AG08396 (cell line): ENCODE measurements at regions not wholly inside any gene's neighbourhood (a gene's known extent, or its start where the extent isn't known, plus 50 kb on each side); places are given as distances from the start of the nearest gene placed in this dataset.

Experiments
- DNase-seq: peaks from one replicate; pipeline ENCODE4 v3.0.0; 2012; ENCODE audit warnings: low spot score, mixed read lengths

DNA sequence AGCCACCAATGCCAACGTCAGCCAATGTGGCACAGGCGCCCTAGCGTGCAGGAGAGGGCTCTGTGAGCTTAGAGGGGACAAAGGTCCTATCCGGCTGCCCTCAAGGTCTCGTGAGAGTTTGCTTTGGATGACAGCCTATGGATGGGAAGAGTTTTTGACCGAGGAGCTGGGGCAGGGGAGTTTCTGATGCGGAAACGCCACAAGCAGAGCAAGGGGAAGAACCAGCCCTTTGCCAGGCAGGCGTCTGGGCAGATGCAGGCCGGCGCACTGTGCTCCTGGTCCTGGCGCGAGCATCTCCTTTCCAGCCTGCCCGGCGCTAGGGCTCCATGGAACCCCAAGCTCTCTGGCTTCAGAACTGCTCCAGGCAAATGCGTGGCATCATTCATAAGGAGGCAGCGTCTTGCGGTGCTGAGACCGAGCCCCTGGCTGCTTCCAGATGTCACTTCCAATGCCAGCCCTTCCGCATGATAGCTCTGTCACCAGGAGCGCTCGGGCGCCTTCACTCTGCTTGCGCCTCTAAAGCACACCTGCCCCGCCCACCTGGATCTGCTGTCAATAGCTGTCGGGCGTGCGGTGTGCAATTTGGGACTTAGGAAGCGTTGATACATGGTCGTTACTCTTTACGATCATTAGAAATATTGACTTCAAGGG is 374.9 kb upstream of the IRX1 start:
- DNase-seq, result no peak

DNA sequence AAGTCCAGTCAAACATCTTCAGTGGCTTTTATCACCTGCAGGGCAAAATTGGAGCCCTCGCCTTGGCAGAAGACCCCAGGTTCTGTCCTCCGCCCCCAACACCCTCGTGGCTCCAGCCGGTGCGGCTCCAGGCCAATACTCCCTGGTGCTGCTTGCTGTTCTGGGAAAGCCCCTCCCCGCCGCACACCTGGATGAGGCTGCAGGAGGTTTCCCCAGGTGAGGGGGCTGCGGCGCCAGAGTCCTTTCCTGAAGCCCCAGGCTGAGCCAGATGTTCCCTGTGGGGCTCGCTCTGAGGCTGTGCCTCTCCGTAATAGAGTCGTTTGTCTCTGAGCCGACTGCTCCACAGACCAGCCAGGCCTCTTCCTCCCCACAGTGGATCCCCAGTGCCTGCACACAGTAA is 375.4 kb upstream of the IRX1 start:
- DNase-seq, result no peak

DNA sequence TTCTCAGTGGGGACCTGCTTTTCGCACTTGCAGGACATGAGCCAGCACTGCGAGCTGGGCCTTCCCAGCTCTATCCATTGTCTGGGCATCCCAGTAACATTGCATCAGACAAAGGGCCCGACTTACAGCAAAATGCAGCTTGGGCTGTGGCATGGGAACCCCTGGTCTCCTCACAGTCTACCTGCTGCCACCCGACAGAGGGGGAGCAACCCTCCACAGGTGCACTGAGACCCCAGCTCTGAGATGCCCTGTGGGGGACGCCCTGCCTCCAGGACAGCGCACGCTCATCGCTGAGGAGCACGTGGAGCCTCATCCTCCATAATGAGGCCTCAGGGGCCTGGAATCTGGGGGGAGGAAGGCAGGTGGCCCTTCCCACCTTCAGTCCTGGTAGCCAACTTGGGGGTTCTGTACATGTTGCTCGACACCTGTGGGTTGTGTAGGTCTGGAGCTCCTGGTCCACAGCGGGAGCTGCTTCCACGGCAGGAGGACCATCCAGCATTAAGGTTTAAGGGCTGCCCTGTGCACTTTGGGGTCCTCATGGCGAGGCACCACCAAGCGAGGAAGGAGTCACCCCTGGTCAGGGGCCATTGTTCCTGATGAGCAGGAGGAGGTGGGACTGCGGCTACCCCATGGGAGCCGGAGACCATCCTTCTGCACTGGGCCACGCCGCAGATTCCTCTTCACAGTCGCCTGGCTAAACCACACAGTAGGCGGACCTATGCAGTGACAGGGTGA is 376.5 kb upstream of the IRX1 start:
- DNase-seq, result no peak

DNA sequence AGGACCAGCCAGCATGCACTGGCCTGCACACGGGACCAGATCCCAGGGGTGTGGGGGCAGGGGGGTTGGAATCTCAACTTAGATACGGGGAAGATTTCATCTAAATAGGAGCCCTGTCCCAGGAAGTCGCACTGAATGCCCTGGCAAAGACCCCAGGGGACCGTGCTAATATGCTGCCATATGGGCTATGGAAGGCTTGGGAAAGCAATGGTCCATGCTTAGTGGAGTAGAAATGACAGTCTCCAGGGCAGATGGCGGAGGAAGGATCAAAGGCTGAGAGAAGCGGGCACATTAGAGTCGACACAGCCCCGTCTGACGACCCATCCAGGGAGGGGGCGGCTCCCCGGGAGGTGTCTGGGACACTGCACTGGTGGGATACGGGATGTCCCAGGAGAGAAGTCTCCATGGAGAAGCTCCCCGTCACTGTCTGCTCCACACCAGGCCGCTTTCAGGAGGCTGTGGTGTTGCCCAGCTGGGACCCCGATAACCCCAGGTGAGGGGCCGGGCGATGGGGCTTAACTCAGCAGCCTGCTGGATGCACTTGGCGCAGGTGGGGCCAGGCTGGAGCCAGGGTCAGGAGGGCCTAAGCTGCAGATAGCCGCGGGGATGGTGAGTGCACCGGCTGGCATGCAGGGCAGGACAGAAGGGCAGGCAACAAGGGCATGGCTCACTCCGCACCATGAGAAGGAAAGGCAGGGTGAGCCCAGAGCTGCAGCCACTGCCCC is 377.7 kb upstream of the IRX1 start:
- DNase-seq, result no peak

DNA sequence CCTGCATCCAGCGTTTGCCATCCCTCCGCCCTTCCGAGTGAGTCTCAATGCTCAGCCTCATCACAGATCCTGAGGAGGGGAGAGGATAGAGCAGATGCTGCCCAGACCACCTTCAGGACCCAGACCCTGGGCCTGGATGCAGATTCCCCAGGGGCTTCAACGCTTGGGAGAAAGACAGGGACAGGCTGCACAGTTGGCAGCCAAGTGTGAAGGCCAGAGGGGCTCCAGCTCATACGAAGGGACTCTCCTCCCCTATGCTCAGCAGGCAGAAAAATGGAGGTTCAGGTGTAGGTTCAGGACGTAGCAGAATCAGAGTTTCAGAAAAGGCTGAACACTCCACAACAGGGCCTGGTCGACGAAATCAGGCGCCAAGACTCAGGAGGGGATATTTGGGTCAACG is 378.5 kb upstream of the IRX1 start:
- no peak for DNase-seq

DNA sequence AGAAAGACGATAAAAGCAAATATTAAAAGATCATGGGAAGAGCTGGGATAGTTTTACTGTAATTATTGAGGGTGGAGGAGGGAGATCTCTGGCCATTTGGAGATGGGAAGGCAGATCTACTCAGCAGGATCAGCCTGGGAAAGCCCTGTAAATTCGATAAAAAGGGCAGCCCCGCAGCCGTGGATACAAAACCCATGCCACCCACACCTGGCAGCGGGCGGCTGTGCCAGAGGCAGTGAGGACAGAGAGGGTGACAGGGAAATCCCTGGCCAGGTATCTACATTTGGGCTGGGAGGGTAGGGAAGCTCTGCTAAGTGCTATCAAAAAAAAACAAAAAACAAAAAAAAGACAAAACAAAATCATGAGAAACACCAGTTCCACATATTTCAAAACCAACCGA is 379.2 kb upstream of the IRX1 start:
- DNase-seq, result no peak

DNA sequence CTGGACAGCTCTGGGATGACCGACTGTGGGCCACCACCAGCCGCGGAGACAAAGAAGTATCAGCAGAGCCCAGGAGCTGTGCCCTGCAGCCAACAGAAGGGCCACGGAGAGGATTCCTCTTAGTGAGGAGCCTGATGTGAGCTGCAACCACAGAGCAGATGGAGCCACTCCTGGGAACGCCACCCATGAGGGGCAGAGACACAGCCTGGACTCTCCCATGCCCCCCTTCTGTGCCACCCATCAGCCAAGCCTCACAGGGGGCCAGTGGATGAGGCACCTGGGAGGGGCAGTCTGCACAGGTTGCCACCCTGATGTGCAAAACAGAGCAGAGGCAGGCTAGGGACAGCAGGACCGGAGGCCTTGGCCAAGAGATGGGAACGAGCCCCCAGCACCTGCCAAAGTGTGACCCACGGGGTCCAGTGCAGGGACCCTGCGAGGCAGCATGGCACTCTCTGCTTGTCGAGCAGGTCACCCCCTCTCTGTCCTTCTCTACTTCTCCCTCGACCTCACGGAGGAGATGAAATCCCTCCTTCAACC is 380.7 kb upstream of the IRX1 start:
- no peak for DNase-seq

DNA sequence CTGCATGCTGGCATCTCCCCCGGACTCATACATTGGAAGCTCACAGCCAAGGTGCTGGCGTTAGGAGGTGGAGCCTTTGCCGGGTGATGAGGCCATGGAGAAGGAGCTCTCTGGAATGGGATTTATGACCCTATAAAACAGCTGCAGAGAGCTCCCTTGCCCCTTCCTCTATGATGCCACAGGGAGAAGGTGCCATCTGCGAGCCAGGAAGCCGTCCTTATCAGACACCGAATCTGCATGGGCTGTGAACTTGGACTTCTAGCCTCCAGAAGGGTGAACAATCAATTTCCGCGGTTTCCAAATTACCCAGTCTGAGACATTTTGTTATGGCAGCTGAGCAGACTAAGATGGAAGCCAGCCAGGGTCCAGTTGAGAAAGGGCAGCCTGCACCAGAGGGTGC is 381.2 kb upstream of the IRX1 start:
- no peak for DNase-seq

DNA sequence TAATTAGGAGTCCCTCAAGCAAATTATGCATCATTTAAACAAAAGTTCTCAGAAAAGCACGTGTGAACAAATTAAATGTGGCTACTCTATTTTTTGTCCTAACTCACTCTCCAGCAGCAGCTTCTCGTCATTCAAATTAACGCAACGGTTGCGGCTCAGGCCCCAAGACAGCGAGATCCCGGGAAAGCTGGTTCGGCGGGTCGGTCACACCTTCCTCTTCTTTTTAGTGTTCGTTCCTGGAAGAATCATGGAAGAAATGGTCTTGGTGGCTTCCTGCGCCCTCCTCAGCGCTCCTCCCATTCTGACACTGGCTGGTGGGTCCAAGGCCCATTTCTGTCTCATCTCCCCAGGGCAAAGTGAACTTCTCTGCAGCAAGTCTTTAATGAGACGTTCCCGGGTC is 382.8 kb upstream of the IRX1 start:
- no peak for DNase-seq

DNA sequence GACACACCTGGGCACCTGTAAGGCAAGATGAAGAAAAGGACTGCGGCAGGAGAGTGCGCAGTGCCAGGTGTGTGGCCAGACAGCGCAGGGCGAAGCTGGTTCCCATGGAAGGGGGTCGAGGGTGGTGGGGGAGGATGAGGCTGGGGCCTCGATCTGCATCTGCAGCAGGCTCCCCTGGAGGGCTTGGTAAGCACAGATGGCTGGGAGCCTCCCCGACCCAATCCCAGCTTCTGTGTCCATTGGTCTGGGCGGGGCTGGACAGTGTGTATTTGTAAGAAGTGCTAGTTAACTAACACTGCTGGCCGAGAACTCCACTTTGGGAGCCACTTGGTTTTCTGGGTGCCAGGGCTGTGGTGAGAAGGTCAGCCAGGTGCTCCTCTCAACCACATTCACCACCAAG is 385.1 kb upstream of the IRX1 start:
- no peak for DNase-seq

DNA sequence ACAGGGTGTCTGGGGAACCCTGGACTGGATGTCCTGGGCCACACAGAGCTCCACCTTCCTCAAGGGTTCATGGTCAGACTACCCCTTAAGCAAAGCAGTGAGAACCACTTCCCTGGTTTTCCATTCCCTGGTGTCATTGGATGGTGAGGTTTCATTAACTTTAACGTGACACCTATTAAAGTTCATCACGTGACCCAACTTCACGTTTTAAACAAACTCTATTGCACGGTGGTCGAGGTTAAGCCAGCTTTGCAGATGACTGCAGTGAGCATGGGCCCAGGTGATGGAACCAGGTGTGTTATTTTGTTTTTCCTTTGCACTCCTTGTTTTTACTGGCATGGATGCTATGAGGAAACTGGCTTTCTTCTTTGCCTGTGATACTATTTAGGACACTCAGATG is 385.7 kb upstream of the IRX1 start:
- DNase-seq, result no peak

DNA sequence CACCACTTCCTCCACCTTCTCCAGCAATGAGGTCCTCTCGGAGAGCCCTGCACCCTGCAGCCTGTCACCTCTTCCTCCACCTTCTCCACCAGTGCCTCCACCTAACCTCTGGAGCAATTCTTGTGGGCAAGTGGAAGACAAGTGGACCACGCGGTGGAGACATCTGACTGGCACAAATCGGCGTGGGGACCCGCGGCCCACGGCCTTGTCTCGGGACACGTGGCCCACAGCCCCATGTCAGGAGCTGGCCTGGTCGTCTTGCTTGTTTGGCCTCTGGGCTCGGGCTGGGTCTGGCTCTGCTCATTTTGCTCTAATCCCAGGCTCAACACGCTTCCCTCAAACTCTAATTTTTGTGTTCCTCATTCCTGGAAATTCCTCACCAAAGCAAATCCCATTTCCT is 393.1 kb upstream of the IRX1 start:
- no peak for DNase-seq

DNA sequence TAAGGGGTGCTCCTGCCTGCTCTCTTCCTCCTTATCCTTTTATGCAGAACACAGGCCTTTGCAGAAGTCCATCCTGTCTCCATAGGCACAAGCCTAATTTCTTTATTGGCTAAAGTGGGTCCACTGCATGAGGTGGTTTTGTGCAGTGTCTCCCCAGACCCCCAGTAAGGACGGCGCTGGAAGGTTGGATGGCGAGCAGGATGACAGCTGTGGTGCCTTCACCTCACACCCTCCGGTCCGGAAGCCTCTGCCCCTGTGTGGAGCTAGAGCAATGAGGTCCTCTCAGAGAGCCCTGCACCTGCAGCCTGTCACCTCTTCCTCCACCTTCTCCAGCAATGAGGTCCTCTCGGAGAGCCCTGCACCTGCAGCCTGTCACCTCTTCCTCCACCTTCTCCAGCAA is 393.7 kb upstream of the IRX1 start:
- DNase-seq, result no peak

DNA sequence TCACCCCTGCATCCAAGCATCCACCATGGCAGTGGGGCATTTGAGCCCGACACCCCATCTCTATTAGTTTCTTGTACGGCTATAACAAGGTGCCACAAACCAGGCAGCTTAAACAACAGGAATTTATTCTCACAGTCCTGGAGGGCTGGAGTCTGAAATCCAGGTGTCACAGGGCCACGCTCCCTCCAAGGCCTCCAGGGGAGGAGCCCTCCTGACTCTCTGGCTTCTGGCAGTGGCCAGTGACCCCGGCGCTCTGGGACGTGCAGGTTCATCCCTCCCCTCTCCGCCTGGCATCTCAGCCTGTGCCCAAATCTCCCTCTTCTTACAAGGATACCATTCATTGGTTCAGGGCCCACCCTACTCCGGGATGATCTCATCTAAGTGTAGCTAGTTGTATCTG is 394.5 kb upstream of the IRX1 start:
- no peak for DNase-seq

DNA sequence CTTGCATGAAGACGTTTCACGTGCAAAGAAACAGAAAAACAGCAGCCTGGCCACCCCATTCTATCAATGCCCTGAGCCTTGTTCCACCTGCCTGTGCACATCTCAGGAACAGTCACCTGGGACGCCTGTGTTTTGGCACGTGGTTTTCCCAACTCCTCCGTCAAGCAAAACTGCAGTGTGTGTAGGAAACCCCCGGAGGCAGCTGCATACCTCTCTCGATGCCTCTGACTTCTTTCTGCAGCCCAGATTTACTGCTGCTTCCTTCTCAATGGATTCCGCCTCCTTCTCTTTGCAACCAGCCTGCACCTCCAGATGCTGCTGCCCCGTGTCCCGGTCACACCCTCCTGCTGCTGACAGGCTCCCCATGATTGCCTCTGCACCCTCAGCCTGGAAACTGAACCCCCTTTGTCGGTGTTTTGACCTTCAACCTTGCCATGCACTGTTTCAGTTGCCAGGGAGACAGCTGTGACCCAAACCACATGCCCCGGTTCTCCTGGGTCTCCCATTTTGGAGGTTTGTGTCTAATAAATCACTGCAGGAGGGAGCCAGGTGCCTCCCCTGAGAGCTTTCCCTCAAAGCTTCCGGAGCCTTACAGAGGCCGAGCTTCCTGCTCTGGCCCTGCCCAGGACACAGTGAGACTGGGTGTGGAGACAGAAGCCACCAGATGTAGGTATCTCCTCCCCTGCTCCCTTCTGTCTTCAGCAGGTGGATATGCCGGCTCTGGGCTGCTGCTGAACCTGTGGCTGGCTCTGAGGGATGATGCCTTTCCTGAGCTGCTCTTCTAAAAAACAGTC is 395.5 kb upstream of the IRX1 start:
- no peak for DNase-seq

DNA sequence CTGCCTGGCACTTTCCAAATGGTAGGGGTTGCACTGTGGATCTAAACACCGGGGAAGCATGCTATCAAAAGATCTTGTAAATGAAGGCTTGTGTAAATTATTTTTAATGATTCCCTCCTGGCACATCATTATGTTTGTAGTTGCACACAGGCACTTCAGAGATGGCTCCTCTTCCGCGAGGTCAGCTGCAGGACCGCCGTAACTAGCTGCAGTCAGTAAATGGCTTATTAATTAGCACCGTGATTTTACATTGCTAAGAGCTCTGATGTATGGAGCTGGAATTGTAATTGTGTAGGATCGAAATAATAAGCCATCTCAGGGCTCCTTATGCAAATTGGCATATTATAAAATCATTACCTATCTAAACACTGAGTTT is 397.6 kb upstream of the IRX1 start:
- DNase-seq, result no peak

DNA sequence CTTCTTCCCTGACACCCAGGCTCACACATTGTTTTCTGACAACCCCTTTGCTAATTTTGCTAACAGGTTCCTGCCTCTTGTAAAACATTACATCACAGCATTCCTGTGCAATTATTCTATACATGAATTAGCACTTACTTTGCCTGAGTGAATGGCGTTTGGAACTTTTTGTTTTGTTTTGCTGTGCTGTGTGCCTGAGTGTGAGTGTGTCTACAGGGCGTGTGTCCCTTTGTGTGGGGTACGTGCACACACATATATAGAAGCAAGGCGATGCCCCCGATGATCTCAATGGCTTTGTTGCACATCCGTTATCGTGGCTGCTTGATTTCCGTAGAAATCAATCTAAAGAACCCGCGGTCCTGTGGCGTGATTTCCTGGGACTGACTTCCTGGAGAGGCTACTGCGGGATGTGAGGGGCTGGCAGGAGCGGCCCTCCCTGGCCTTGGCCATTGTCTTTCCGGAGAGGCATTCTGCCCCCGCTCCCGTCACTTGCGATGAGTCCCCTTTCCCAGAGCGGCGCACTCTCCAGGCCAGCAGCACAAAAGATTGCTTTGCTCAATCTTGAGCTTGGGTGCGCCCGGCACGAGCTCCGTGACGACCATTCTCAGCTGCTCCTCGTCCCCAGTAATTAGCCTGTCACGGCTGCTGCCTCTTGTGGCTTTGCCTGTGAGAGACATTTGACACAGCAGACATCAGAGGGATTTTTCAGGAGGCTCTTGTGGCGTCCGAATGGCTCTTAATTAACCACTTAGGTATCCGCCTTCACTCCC is 398.1 kb upstream of the IRX1 start:
- DNase-seq, result no peak

DNA sequence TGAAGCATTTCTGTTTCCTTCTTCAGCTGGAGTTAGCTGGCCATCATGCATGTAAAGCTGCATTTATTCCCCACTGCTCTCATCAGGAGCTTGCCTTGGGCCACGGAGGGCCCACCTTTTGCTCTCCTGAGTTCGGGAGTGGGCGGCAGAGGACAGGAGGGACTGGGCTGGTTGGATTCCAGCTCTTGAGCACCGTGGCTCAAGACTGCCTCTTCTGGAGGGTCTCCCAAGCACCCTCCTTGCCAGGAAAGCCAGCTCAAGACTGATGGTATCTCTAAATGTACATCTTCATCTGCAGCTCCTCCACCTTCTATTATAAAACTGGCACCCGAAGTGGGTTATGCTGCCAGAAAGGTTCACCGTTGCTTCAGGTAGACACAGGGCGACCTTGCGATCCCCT is 399.6 kb upstream of the IRX1 start:
- DNase-seq, result no peak

DNA sequence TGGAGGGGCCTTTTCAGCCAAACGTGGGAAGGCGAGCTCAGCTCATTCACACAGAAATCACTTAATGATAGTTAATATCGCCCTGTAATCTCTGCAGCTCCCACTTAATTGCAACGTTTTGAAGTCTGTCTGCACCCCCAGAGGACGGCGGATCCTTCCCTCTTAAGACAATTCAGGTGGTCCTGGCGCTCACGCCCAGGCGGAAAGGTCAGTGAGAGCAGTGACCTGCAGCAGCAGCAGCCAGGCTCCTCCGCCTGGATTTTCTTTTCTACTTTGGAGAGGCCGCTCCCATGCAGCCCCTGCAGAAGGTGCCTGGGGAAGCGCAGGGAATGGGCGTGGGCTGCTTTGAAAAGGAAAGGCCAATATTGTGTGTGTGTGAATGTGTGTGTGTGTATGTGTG is 400.9 kb upstream of the IRX1 start:
- DNase-seq, result no peak

DNA sequence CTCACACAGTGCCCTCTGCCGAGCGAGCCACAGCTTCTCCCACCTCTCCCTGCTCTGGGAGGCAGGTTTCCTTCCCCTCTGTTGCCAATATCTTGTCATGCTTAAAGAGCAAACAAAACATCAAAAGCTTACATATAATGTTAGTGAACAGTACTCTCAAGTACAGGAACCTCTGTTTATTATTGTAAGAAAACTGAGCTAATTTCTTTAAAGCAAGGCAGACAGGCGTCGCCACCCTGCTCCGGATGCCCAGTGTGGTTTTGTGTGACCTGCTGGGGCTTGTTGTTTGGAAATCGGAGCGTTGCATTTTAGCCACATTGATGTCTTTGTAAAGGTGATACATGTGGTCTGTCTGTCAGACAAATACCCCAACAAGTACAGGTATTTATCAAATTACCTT is 401.4 kb upstream of the IRX1 start:
- no peak for DNase-seq

DNA sequence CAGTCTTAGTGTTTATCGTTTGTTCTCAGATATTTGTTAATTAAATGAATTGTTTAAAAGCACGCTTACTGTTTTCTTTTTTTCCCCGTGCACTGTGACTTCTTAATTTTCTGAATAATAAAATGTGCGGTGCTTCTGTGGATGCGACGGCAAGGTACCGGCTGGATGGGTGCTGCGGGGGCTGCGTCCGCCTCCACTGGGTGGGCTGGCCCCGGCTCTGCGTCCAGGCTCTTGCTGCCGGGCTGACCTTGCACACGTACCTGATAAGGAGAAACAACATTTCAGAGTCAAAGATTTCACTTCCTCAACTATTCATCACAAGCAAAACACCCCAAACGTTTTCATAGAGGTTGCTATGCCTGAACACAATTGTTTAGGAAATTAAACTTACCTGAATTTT is 404.0 kb upstream of the IRX1 start:
- no peak for DNase-seq

DNA sequence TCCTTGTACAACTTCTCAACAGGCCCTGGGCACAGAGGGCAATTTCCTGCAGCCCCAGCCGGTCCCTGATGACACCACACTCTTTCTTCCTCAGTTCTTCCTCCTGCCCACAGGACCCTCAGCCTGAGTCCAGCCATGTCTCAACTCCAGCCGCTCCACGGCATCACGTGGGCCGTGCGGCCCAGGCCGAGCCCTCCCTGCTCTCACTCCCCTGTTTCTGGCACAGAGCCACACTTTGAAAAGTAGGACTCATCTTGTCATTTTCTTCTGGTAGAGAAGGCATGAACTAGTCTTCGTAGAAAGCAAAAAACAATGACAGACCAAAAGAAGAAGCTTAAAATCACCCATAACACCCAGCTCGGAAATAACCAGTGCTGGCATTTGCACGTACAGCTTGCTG is 404.7 kb upstream of the IRX1 start:
- DNase-seq, result no peak
